Peyer's patch (tissue), 4 donors: ENCODE measurements at regions not wholly inside any gene's neighbourhood (a gene's known extent, or its start where the extent isn't known, plus 50 kb on each side); places are given as distances from the start of the nearest gene placed in this dataset.

Experiments used
- DNase-seq, 3 donors: peaks; one replicate each; pipeline ENCODE4 v3.0.0-alpha.2; 2017 to 2019
- H3K27ac ChIP-seq, 4 donors: fragments of 200-600 bp; sonication (generic); one replicate each; pipeline ENCODE4 v1.5.1; 2016 to 2019
- H3K27me3 ChIP-seq, 2 donors: fragments of 200-600 bp; sonication (generic); one replicate each; pipeline ENCODE4 v1.5.1; 2019
- H3K36me3 ChIP-seq, 3 donors: fragments of 200-600 bp; sonication (generic); one replicate each; pipeline ENCODE4 v1.5.1; 2016 to 2019
- H3K4me1 ChIP-seq, 4 donors: fragments of 200-600 bp; sonication (generic); one replicate each; pipeline ENCODE4 v1.5.1; 2016 to 2019
- H3K4me3 ChIP-seq, 4 donors: fragments of 200-600 bp; sonication (generic); 1 replicate in 3 of 4; 2 replicates in 1 of 4; pipeline ENCODE4 v1.5.1; 2016 to 2019; ENCODE audit warnings: mild to moderate bottlenecking in 1 of 4
- H3K9me3 ChIP-seq, 4 donors: fragments of 200-600 bp; sonication (generic); one replicate each; pipeline ENCODE4 v1.5.1; 2016 to 2019; ENCODE audit warnings: mild to moderate bottlenecking in 1 of 4
- POLR2A ChIP-seq, 2 donors: fragments of 450-650 bp; IDR thresholded peaks; one replicate each; pipeline ENCODE4 v1.5.1; 2017; ENCODE audit warnings: antibody characterized with exemption in 2 of 2, mild to moderate bottlenecking in 2 of 2, moderate library complexity in 2 of 2
- TF ChIP-seq, protein P1 (sequence below), 6 experiments: fragments of 450-650 bp in 4 of 6; fragments of 200-600 bp in 2 of 6; sonication (generic) in 1 of 6; IDR thresholded peaks; one replicate each; pipeline ENCODE4 v1.5.1; 2017 to 2019; ENCODE audit warnings: antibody characterized with exemption in 6 of 6, mild to moderate bottlenecking in 3 of 6, moderate library complexity in 1 of 6

DNA sequence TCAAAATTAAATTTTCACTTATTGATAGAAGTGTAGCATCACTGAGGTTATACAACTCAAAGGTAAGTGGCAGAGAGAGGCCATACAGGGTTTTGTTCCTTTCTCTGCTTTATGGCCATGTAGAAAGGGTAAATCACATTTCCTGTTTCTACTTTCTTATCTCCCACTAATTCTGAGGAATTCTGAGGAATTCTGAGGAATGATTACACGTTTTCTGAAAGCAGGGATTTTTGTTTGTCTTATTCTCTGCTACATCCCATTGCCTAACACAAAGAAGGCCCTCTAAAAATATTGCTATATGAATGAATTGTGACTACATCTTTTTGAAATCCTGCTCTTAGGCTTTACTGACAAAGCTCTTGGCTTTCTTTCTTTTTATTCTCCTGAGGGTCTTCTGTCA lies 516.9 kb upstream of the ZNF608 start:
- Histone ChIP-seq H3K9me3 (no peaks in the 10 kb centered on the region), H3K27me3 (no peaks in the 10 kb centered on the region), H3K27ac (no peak overlapping the region), H3K36me3 (no peaks in the 10 kb centered on the region), H3K4me3 (no peak overlapping the region), H3K4me1 (no peaks in the 10 kb centered on the region)
- DNase-seq = no peak
- no peak for TF ChIP-seq POLR2A (IDR thresholded peaks at IDR 0.05)
- TF ChIP-seq, protein P1, sequence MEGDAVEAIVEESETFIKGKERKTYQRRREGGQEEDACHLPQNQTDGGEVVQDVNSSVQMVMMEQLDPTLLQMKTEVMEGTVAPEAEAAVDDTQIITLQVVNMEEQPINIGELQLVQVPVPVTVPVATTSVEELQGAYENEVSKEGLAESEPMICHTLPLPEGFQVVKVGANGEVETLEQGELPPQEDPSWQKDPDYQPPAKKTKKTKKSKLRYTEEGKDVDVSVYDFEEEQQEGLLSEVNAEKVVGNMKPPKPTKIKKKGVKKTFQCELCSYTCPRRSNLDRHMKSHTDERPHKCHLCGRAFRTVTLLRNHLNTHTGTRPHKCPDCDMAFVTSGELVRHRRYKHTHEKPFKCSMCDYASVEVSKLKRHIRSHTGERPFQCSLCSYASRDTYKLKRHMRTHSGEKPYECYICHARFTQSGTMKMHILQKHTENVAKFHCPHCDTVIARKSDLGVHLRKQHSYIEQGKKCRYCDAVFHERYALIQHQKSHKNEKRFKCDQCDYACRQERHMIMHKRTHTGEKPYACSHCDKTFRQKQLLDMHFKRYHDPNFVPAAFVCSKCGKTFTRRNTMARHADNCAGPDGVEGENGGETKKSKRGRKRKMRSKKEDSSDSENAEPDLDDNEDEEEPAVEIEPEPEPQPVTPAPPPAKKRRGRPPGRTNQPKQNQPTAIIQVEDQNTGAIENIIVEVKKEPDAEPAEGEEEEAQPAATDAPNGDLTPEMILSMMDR (IDR thresholded peaks at IDR 0.05) = no peak

DNA sequence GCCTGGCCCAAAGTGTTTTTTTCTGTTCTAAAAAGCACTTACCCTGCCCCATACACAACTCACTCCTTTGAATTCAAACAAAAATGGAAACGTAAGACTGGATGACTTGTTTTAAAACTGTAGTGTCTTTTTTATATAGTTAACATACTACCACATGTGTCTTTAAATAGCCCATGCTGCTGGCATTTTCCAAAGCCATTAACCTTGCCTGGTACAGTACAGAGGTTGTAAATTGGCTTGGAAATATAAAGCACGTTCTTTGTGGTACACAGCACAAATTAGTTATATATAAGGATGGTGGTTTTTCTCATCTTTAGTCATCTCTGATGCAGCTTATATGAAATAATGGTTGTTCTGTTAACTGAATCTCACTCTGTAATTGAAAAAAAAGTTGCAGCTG lies 519.7 kb upstream of the ZNF608 start:
- no peak for DNase-seq
- no peak overlapping the region for H3K4me3 ChIP-seq
- H3K9me3 ChIP-seq = no peaks in the 10 kb centered on the region
- TF ChIP-seq, protein P1 (IDR thresholded peaks at IDR 0.05) = no peak
- no peak for TF ChIP-seq POLR2A (IDR thresholded peaks at IDR 0.05)
- H3K27ac ChIP-seq = no peak overlapping the region
- no peaks in the 10 kb centered on the region for H3K36me3 ChIP-seq
- H3K27me3 ChIP-seq = no peaks in the 10 kb centered on the region
- H3K4me1 ChIP-seq = no peaks in the 10 kb centered on the region

DNA sequence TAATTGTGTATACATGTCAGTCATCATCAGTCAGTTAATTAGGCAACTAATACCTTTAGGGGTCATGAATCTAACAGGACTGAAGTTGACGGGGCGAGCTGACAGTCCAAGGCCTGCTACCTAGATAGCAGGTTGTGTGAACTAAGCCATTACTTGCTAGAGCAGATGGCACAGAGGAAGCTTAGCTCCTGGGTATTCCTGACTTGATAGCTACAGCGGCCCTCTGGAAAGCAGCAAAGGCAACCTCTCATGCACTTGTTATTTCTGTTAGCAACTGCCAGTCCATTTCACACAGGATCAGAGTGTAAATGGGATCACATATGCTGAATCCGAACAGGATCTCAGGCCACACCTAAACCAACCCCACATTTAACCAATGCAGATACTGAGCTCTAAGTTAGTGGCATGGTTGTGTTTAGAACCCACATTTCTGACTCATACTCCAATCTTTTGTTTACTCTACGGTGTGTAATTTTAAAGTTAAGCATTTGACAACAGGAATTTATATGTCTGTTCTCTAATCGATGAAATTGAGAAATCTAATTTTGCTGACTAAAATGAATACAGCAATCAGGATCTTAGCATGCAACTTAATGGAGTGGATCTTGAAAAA lies 521.3 kb upstream of the ZNF608 start:
- Histone ChIP-seq H3K36me3 (no peaks in the 10 kb centered on the region), H3K9me3 (no peaks in the 10 kb centered on the region), H3K27me3 (no peaks in the 10 kb centered on the region), H3K27ac (no peak overlapping the region), H3K4me1 (no peaks in the 10 kb centered on the region), H3K4me3 (no peak overlapping the region)
- TF ChIP-seq, protein P1 (IDR thresholded peaks at IDR 0.05) = no peak
- TF ChIP-seq POLR2A (IDR thresholded peaks at IDR 0.05) = no peak
- DNase-seq = no peak

DNA sequence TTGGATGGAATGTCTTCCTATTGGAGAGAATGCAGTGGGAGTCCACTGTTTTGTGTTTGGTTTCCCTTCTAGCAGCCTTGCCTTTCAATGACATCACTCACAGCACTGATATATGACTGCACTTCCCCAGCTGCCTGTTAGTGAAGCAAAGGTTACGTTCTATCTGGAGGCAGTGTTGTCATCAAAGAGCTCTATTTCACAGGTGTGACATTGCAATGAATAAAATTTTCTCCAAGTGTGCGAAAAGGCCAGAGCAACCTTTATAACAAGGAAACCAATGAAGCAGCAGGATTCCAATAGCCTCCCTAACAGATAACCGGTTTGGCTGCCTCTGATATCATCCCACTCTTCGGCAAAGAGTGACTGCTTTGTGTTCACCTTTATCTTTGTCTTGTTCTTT lies 523.5 kb upstream of the ZNF608 start:
- H3K9me3 ChIP-seq = no peaks in the 10 kb centered on the region
- H3K36me3 ChIP-seq = no peaks in the 10 kb centered on the region
- H3K27ac ChIP-seq = no peak overlapping the region
- no peak for DNase-seq
- no peaks in the 10 kb centered on the region for H3K4me1 ChIP-seq
- H3K27me3 ChIP-seq = no peaks in the 10 kb centered on the region
- TF ChIP-seq, protein P1 (IDR thresholded peaks at IDR 0.05) = no peak
- TF ChIP-seq POLR2A (IDR thresholded peaks at IDR 0.05) = no peak
- no peak overlapping the region for H3K4me3 ChIP-seq

DNA sequence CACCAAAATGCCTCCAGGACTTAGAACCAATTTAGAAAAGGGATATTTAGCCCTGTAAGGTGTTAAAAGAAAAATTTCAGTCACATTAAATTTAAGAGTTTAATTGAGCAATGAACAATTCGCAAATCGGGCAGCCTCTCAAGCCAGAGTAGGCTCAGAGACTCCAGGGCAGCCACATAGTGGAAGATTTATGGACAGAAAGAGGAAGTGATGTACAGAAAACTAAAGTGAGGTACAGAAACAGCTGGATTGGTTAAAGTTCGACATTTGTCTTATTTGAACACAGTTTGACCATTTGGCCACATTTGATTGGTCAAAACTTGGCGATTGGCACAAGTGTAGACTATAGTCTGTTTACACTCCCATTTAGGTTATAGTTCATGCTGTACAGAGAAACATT lies 525.9 kb upstream of the ZNF608 start:
- TF ChIP-seq POLR2A (IDR thresholded peaks at IDR 0.05) = no peak
- TF ChIP-seq, protein P1 (IDR thresholded peaks at IDR 0.05) = no peak
- no peak overlapping the region for H3K4me3 ChIP-seq
- H3K9me3 ChIP-seq = no peaks in the 10 kb centered on the region
- H3K27me3 ChIP-seq = no peaks in the 10 kb centered on the region
- no peak overlapping the region for H3K27ac ChIP-seq
- DNase-seq = no peak
- H3K36me3 ChIP-seq = no peaks in the 10 kb centered on the region
- H3K4me1 ChIP-seq = no peaks in the 10 kb centered on the region

DNA sequence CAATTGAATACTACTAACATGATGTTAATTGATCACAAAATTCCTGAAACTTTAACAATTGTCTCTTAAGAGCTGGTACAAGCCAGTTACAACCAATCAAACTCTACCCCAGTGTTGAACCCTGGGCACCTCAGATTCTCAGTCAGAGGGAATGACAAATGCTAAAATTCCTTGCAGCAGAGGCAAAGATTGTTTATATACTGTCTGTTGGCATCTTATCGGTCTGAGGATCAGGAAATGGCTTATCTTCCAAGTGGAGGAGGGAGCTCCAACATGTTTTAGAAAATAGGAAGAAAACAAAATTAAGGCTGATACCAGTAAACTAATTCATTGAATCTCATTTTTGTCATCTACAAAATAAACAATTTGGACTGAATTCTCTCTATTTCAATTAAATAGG lies 527.8 kb upstream of the ZNF608 start:
- no peak for TF ChIP-seq POLR2A (IDR thresholded peaks at IDR 0.05)
- TF ChIP-seq, protein P1 (IDR thresholded peaks at IDR 0.05) = no peak
- Histone ChIP-seq H3K36me3 (no peaks in the 10 kb centered on the region), H3K4me3 (no peak overlapping the region), H3K9me3 (no peaks in the 10 kb centered on the region), H3K27ac (no peak overlapping the region), H3K4me1 (no peaks in the 10 kb centered on the region), H3K27me3 (no peaks in the 10 kb centered on the region)
- DNase-seq = no peak
